GM18868 (cell line): ENCODE measurements at regions not wholly inside any gene's neighbourhood (a gene's known extent, or its start where the extent isn't known, plus 50 kb on each side); places are given as distances from the start of the nearest gene placed in this dataset.
"Not testable (repeated sequence)": the region's sequence is repeated elsewhere in the genome, so short reads cannot be mapped to it uniquely, and the experiment has no call there.

ENCODE experiments used
- ATAC-seq: cut with Tn5 transposase; IDR thresholded peaks from one replicate; pipeline ENCODE4 v1.9.1; 2021; ENCODE audit warnings: mild to moderate bottlenecking, moderate library complexity; ENCODE audit not compliant: unreplicated experiment

- no peak for ATAC-seq
Measured at GRCh38 chr14:40760704-40761103, 846.0 kb upstream of the LRFN5 start.

- ATAC-seq = no peak
Measured at GRCh38 chr14:40758076-40758475, 848.6 kb upstream of the LRFN5 start.

DNA sequence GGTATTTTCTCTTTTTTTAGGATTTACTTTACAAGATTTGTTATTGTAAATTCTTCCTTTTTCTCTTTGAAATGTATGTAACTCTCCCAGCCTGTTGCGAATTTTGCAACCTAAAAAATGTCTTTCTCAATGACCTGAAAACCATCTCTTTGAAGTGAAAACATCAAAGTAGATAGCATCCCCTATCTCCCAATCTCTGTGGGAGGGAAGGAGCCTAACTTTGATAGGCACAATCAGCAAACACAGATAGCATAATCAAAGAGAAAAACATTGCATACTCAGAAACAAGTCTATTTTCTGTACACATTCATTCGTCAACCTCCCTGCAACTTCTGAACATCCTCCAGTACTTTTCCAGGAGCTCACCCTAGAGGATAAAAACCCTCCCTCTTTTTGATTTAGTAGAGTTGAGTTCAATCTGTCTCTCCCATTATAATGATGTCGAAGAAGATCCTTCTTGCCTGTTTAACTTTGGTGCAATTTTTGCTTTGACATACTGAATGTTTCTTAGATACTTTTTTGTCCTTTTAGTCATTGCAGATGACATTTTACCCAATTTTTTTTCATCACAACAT, 849.2 kb upstream of the LRFN5 start:
- ATAC-seq = no peak

DNA sequence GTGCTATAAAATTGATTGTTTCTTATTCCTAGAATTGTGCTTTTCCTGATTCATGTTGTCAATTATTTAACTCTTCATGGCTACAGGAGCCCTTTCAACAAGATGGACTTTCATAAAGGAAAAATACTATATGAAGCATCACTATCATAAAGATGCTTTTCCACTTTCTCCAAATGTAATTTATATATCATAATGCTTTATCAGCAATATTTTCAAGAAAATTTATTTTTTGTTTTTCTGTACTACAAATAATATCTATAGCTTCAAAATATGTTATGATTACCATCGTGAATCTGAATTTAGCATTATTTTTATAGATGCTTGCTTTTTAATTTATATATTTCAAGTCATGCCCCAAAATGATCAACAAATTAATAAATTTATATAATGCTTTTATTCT, 873.5 kb upstream of the LRFN5 start:
- no peak for ATAC-seq

DNA sequence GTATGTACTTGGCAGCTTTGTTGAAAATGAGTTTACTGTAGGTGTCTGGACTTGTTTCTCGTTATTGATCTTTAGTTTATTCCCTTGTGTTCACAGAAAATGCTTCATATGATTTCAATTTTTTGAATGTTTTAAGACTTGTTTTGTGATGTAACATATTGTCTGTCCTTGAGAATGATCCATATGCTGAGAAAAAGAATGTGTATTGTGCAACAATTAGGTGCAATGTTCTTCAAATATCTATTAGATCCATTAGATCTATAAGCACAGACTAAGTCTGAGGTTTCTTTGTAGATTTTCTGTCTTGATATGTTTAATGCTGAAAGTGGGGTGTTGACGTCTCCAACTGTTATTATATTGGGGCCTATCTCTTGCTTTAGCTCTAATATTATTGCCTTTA, 879.6 kb upstream of the LRFN5 start:
- no peak for ATAC-seq

- no peak for ATAC-seq
Measured at GRCh38 chr14:40713387-40713786, 893.3 kb upstream of the LRFN5 start.

- no peak for ATAC-seq
Measured at GRCh38 chr14:40697231-40697630, 909.4 kb upstream of the LRFN5 start.

DNA sequence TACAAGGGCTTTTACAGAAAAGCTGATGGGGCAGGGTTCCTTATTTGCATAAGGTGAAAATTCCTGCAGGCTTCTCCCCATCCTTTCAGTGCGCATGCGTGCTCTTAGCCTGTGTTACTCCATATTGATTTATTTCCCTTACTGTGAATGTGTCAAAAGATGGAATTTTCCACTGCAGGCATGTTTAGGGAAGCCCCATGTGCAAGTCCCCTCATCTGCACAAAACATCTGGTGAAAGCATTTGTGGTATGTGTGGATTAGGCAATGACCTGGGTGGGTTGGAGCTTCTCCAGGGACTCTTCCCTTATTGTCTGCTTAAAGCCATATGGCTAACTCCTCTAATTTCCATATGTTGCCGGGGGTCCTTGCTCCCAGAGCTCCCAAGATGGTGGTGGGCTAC, 912.7 kb upstream of the LRFN5 start:
- no peak for ATAC-seq

GRCh38 chr14:40691066-40691465, 915.6 kb upstream of the LRFN5 start:
- no peak for ATAC-seq

- no peak for ATAC-seq
Measured at GRCh38 chr14:40685764-40686163, 920.9 kb upstream of the LRFN5 start.

DNA sequence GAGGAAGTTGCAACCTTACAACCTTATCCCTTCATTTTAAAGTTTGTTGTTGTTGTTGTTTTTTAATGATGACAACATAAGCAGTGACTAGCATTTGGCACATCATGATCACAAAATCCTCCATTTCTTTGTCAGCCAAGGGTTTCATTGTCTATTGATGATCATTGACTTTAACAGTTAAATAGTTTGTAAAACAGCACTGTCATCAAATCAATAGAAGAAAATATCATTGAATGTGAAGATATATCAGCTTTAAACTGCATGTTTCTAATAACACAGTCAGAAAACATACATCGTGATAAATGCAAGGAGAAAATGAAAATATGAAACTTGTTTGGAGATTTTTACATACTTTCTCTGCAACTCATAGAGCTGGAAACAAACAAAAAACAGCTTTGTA, 922.3 kb upstream of the LRFN5 start:
- no peak for ATAC-seq

DNA sequence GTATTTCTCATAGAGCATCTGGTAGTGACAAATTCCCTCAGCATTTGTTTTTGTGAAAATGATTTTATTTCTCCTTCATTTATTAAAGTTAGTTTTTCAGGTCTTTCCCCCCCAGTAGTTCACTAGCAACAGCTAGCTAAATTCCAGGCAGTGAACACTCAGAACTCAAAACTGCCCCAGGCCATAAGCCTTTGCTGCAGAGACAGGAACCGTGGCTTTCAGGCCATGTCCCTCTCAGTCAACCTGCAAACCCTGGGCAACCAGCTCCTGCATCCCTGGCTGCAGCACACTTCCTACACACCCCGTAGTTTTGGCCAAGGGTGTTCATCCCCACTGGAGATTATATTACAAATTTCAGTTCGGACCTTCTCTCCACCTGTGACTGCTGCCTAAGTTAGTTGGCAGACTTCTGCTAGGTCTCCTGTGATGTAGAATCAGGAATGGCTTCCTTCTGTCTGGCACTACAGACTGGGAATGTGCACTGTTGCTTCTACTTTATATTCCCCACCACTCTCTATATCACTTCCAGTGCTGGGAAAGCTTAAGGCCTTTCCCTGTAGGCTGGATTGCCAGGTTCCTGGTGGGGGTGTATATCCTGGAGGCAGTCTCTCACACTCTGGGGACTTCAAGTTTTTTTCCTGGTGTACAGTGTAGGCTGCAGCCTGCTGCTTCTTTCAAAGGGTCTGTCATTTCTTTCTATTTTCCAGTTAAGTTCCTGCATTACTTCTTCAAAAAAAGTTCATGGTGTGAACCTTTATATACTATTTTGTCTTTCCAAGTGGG, 924.4 kb upstream of the LRFN5 start:
- no peak for ATAC-seq

- ATAC-seq = no peak
Measured at GRCh38 chr14:40679256-40679655, 927.4 kb upstream of the LRFN5 start.

DNA sequence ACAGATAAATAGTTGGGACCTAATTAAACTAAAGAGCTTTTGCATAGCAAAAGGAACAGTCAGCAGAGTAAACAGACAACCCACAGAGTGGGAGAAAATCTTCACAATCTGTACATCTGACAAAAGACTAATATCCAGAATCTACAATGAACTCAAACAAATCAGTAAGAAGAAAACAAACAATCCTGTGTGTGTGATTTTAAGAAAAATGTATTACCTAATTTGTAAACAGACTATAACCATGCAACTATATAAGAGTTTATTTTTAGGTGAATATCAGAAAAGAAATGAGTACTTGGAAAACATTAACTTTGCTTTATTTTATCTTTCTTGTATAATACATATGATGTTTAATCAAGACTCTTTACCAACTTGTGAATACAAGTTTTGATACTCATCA, 929.5 kb upstream of the LRFN5 start:
- ATAC-seq = not testable (repeated sequence)

DNA sequence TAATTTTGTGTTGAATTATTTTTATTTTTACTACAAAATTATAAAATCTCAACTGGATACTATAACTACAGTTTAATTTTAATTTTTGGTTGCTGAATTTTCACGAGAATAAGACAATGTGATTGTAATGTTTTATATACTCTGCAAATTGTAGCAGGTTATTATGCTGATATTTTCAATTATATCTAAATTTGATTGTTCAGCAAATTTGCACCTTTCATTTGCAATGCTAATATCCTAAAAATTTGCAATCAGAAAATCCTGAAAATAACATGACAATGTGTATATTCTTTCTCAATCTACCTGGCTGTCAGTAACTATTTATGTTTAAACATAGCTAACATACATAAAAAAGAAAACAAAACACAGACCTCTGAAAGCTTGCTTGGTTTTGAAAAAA, 932.2 kb upstream of the LRFN5 start:
- no peak for ATAC-seq

DNA sequence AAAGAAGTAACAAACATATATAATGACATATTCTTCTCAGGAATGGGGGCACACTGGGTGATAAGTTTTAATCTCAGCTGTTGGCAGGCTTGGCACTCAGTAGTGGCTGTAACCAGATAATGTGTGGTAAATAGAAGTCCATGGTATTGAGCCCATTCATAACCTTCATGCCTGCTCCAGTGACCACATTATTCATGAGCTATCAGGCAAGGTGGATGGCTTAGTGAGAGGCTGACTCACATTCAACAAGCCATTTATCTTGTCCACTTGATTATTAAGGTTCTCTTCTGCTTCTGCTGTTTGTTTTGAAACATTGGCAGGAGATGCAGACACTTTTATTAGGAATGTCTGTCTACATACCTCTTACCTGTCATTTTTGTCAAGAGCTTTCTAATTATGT, 950.4 kb upstream of the LRFN5 start:
- ATAC-seq = no peak

DNA sequence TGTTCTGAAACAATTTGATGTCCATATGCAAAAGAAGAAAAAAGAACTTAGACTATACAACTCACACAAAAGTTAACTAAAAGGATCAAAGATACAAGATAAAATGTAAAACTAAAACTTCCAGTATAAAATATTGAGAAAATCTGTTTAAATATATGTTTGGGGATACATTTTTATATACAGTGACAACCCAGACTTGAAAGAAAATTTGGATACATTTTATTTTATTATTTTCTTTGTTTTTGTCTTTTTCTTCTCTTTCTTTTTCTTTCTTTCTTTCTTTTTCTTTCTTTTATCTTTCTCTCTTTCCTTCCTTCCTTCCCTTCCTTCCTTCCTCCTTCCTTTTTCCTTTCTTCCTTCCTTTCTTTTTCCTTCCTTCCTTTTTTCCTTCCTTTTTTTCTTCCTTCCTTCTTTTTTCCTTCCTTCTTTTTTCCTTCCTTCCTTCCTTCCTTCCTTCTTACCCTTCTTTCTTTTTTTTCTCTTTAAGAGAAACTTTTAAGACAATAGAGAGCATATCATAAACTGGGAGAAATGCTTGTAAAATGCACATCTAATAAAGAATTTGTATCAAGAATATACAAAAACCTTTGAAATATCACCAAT, 954.5 kb upstream of the LRFN5 start:
- no peak for ATAC-seq

- no peak for ATAC-seq
Measured at GRCh38 chr14:40630471-40630870, 976.2 kb upstream of the LRFN5 start.

- not testable (repeated sequence) for ATAC-seq
Measured at GRCh38 chr14:40629551-40630137, 977.0 kb upstream of the LRFN5 start.

DNA sequence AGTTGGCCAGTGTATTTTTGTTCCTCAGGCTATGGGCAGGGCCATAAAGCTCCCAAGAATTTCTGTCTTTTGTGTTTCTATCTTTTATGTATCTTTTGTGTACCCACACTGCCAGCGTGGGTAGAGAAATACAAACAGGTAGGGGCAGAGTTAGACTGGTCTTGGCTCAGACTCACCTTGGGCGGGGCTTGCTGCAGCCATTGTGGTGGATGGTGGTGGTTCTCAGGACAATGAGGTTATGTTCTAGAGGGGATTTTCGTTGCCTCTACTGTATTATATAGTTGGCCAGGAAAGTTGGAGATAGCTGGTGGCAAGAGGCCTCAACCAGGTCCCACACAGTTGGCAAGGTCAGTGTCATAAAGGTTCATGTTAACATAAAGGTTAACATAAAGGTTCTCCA, 977.5 kb upstream of the LRFN5 start:
- no peak for ATAC-seq

- no peak for ATAC-seq
Measured at GRCh38 chr14:40623643-40624042, 983.0 kb upstream of the LRFN5 start.
